ENCODE measurements at regions not wholly inside any gene's neighbourhood (a gene's known extent, or its start where the extent isn't known, plus 50 kb on each side); places are given as distances from the start of the nearest gene placed in this dataset.

DNA sequence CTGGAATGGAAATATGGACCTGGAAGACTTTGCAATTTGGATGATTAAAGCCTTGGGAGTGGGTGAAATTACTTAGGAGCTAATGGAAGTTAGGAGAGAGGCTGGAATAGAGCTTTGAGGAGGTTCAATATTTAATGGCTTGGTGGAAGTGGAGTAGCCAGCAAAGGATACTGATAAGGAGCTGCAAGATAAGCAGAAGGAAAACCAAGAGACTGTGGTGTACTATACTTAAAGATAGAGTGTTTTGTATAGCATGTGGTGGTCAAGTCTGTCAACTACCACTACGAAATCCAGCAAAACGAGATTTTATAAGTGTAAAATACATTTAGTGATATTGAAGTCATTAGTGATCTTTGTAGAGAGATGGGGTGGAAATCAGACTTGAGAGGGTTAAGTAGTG is 54.0 kb upstream of the TMLHE start:
- TF ChIP-seq POLR2A (IDR thresholded peaks at IDR 0.05) = no peak
- TF ChIP-seq, protein P1, sequence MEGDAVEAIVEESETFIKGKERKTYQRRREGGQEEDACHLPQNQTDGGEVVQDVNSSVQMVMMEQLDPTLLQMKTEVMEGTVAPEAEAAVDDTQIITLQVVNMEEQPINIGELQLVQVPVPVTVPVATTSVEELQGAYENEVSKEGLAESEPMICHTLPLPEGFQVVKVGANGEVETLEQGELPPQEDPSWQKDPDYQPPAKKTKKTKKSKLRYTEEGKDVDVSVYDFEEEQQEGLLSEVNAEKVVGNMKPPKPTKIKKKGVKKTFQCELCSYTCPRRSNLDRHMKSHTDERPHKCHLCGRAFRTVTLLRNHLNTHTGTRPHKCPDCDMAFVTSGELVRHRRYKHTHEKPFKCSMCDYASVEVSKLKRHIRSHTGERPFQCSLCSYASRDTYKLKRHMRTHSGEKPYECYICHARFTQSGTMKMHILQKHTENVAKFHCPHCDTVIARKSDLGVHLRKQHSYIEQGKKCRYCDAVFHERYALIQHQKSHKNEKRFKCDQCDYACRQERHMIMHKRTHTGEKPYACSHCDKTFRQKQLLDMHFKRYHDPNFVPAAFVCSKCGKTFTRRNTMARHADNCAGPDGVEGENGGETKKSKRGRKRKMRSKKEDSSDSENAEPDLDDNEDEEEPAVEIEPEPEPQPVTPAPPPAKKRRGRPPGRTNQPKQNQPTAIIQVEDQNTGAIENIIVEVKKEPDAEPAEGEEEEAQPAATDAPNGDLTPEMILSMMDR (IDR thresholded peaks at IDR 0.05) = no peak
